Nephron (organoid): ENCODE measurements at regions not wholly inside any gene's neighbourhood (a gene's known extent, or its start where the extent isn't known, plus 50 kb on each side); places are given as distances from the start of the nearest gene placed in this dataset.
"Not testable (repeated sequence)": the region's sequence is repeated elsewhere in the genome, so short reads cannot be mapped to it uniquely, and the experiment has no call there.

ENCODE experiments used
- H3K27ac Mint-ChIP-seq, 3 experiments: 2 replicates each; pipeline ENCODE4 v1.8.0; 2020; ENCODE audit warnings: mixed read lengths in 3 of 3, mild to moderate bottlenecking in 2 of 3, moderate library complexity in 1 of 3
- H3K27me3 Mint-ChIP-seq: 2 replicates; pipeline ENCODE4 v1.8.0; 2021; ENCODE audit warnings: low read depth, mild to moderate bottlenecking, moderate library complexity, mixed read lengths
- H3K36me3 Mint-ChIP-seq: 2 replicates; pipeline ENCODE4 v1.8.0; 2020; ENCODE audit warnings: low read depth, mixed read lengths
- H3K4me1 Mint-ChIP-seq: 2 replicates; pipeline ENCODE4 v1.8.0; 2020; ENCODE audit warnings: mixed read lengths
- H3K4me3 Mint-ChIP-seq, 3 experiments: 2 replicates each; pipeline ENCODE4 v1.8.0; 2020; ENCODE audit warnings: mild to moderate bottlenecking in 3 of 3, mixed read lengths in 3 of 3, moderate library complexity in 2 of 3
- H3K9me3 Mint-ChIP-seq: 2 replicates; pipeline ENCODE4 v1.8.0; 2020; ENCODE audit warnings: mixed read lengths
- CTCF ChIP-seq, 3 experiments: fragments of 200-600 bp; sonication (generic); IDR thresholded peaks; one replicate each; pipeline ENCODE4 v1.5.0; 2021; ENCODE audit warnings: antibody characterized with exemption in 3 of 3; ENCODE audit not compliant: unreplicated experiment in 3 of 3

GRCh38 chr1:170415710-170416372 lies 116.1 kb upstream of the GORAB start:
- Mint-ChIP-seq H3K36me3 (peaks cover 8% of the 10 kb centered on the region), H3K27ac (peak overlapping the region; percentile 76 to 82 (median 77)), H3K27me3 (no peaks in the 10 kb centered on the region), H3K4me3 (no peak overlapping the region), H3K9me3 (peaks cover 12% of the 10 kb centered on the region), H3K4me1 (peaks cover 49% of the 10 kb centered on the region)
- no peak for TF ChIP-seq CTCF (IDR thresholded peaks at IDR 0.05; ENCODE audit: unreplicated experiment in 3 of 3)

DNA sequence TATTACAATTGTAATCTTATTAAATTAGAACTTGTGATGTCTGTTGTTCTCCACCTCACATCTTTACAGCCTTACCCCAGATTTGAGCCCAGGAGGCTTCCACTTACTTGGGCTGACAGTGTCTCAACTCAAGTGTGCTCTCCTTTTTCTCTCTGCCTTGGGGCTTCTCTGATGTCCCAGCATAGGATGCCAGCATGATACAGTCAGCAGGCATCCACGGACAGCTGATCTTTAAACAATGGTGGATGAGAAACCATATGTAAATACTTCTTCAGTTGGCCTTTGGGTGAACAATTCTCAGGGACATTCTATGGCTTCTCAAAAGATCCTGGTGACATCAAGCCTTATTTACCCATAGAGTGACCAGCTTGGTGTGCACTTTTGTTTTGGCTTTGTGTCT lies 107.6 kb upstream of the GORAB start:
- Mint-ChIP-seq H3K4me3 (no peak overlapping the region), H3K9me3 (peaks cover 12% of the 10 kb centered on the region), H3K27me3 (peaks cover 4% of the 10 kb centered on the region), H3K36me3 (no peaks in the 10 kb centered on the region), H3K4me1 (peaks cover 23% of the 10 kb centered on the region), H3K27ac (no peak overlapping the region)
- no peak for TF ChIP-seq CTCF (IDR thresholded peaks at IDR 0.05; ENCODE audit: unreplicated experiment in 3 of 3)

DNA sequence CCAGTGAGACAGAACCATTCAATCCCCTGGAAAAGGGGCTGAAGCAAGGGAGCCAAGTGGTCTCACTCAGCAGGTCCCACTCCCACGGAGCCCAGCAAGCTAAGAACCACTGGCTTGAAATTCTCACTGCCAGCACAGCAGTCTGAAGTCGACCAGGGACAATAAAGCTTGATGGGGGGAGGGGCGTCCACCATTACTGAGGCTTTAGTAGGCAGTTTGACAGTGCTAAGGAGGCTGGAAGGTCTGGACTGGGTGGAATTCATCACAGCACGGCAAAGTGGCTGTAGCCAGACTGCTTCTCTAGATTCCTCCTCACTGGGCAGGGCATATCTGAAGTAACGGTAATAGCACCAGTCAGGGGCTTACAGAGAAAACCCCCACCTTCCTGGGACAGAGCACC lies 105.4 kb upstream of the GORAB start:
- Mint-ChIP-seq H3K36me3 (no peaks in the 10 kb centered on the region), H3K4me3 (no peak overlapping the region), H3K27me3 (peaks cover 4% of the 10 kb centered on the region), H3K4me1 (peaks cover 10% of the 10 kb centered on the region), H3K27ac (no peak overlapping the region), H3K9me3 (peaks cover 20% of the 10 kb centered on the region)
- TF ChIP-seq CTCF (IDR thresholded peaks at IDR 0.05; ENCODE audit: unreplicated experiment in 3 of 3), result no peak

DNA sequence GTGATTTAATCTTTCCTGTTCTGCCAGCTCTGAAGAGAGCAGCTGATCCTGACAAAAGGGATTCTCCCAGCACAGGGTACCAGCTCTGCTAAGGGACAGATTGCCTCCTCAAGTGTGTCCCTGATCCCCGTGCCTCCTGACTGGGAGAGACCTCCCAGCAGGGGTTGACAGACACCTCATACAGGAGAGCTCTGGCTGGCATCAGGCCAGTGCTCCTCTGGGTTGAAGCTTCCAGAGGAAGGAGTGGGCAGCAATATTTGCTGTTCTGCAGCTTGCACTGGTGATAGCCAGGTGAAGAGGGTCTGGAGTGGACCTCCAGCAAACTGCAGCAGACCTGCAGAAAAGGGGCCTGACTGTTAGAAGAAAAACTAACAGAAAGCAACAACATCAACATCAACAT lies 105.0 kb upstream of the GORAB start:
- peaks cover 20% of the 10 kb centered on the region for H3K9me3 Mint-ChIP-seq
- H3K27ac Mint-ChIP-seq, H3K36me3 Mint-ChIP-seq, H3K4me1 Mint-ChIP-seq, H3K4me3 Mint-ChIP-seq, H3K27me3 Mint-ChIP-seq: not testable (repeated sequence)

GRCh38 chr1:170436928-170437327 lies 95.0 kb upstream of the GORAB start:
- TF ChIP-seq CTCF (IDR thresholded peaks at IDR 0.05; ENCODE audit: unreplicated experiment in 3 of 3), result no peak
- H3K27me3 Mint-ChIP-seq, result no peaks in the 10 kb centered on the region
- no peaks in the 10 kb centered on the region for H3K36me3 Mint-ChIP-seq
- no peaks in the 10 kb centered on the region for H3K4me1 Mint-ChIP-seq
- H3K27ac Mint-ChIP-seq, result no peak overlapping the region
- peaks cover 5% of the 10 kb centered on the region for H3K9me3 Mint-ChIP-seq
- no peak overlapping the region for H3K4me3 Mint-ChIP-seq

DNA sequence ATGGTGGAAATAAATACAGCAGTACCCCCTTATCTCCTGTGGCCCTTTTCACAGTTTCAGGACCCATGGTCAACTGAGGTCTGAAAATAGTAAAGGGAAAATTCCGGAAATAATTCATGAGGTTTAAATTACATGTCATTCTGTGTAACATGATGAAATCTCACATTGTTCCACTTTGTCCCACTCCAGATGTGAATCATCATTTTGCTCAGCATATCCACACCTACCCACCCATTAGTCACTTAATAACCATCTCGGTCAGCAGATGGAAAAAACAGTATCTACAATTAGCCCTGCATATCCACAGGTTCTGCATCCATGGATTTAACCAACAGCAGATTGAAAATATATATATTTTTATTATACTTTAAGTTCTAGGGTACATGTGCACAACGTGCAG lies 86.9 kb upstream of the GORAB start:
- H3K27ac Mint-ChIP-seq, result no peak overlapping the region
- no peak for TF ChIP-seq CTCF (IDR thresholded peaks at IDR 0.05; ENCODE audit: unreplicated experiment in 3 of 3)
- no peaks in the 10 kb centered on the region for H3K27me3 Mint-ChIP-seq
- no peaks in the 10 kb centered on the region for H3K36me3 Mint-ChIP-seq
- H3K4me3 Mint-ChIP-seq, result no peak overlapping the region
- H3K4me1 Mint-ChIP-seq, result no peaks in the 10 kb centered on the region
- peaks cover 5% of the 10 kb centered on the region for H3K9me3 Mint-ChIP-seq
